Vagina (tissue), 2 donors: ENCODE measurements at regions not wholly inside any gene's neighbourhood (a gene's known extent, or its start where the extent isn't known, plus 50 kb on each side); places are given as distances from the start of the nearest gene placed in this dataset.

Experiments
- DNase-seq, 2 donors: peaks; one replicate each; pipeline ENCODE4 v3.0.0-alpha.2; 2017; ENCODE audit errors: extremely low spot score in 2 of 2
- H3K27ac ChIP-seq: fragments of 200-600 bp; sonication (generic); one replicate; pipeline ENCODE4 v1.5.1; 2019
- H3K27me3 ChIP-seq: fragments of 200-600 bp; sonication (generic); one replicate; pipeline ENCODE4 v1.5.1; 2019
- H3K36me3 ChIP-seq, 2 donors: fragments of 200-600 bp; sonication (generic); one replicate each; pipeline ENCODE4 v1.5.1; 2017 to 2019
- H3K4me1 ChIP-seq: fragments of 200-600 bp; sonication (generic); one replicate; pipeline ENCODE4 v1.5.1; 2019
- H3K4me3 ChIP-seq, 2 donors: fragments of 200-600 bp; sonication (generic); 1 replicate in 1 of 2; 2 replicates in 1 of 2; pipeline ENCODE4 v1.5.1; 2016 to 2019
- H3K9me3 ChIP-seq: fragments of 200-600 bp; sonication (generic); one replicate; pipeline ENCODE4 v1.5.1; 2019
- POLR2A ChIP-seq, 2 donors: fragments of 450-650 bp; IDR thresholded peaks; one replicate each; pipeline ENCODE4 v1.6.1; 2017; ENCODE audit warnings: antibody characterized with exemption in 2 of 2, mild to moderate bottlenecking in 2 of 2, moderate library complexity in 2 of 2
- POLR2AphosphoS5 ChIP-seq, 2 donors: sonication (generic); formaldehyde crosslinking; IDR thresholded peaks; one replicate each; pipeline ENCODE4 v1.9.0; 2017; ENCODE audit warnings: antibody characterized with exemption in 2 of 2, mild to moderate bottlenecking in 2 of 2, low read depth in 1 of 2; ENCODE audit not compliant: insufficient read depth in 1 of 2
- intact Hi-C: fragments of 100-400 bp; cut with DNase I; formaldehyde crosslinking; loops from one replicate; pipeline ENCODE4 v1.15.1; 2023
- TF ChIP-seq, protein P1 (sequence below), 3 experiments: fragments of 450-650 bp in 2 of 3; fragments of 200-600 bp in 1 of 3; sonication (generic) in 1 of 3; IDR thresholded peaks; one replicate each; pipeline ENCODE4 v1.5.1; 2017 to 2019; ENCODE audit warnings: antibody characterized with exemption in 3 of 3, mild to moderate bottlenecking in 2 of 3, moderate library complexity in 2 of 3

DNA sequence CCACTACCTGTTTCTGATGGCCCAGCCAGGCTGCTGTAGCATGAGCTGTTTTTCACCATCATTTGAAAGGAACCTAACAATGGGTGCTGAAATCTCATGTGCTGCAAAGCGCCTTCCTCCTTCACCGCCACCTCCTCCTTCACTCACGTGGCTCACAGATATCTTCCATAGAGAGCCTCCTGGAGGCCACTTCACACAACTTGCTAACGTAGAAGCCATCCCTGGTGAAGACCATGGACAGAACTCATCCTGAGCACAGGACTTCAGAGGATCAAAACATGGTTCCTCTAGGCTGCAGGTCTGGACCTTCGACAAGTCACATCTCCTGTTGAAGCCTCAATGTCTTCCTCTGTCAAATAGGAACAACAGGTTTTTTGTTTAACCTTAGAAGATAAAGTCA is 155.5 kb upstream of the RAD23B start:
- no peaks in the 10 kb centered on the region for H3K36me3 ChIP-seq
- no peak overlapping the region for H3K4me3 ChIP-seq
- H3K27ac ChIP-seq, result no peak overlapping the region
- no peaks in the 10 kb centered on the region for H3K4me1 ChIP-seq
- TF ChIP-seq, protein P1, sequence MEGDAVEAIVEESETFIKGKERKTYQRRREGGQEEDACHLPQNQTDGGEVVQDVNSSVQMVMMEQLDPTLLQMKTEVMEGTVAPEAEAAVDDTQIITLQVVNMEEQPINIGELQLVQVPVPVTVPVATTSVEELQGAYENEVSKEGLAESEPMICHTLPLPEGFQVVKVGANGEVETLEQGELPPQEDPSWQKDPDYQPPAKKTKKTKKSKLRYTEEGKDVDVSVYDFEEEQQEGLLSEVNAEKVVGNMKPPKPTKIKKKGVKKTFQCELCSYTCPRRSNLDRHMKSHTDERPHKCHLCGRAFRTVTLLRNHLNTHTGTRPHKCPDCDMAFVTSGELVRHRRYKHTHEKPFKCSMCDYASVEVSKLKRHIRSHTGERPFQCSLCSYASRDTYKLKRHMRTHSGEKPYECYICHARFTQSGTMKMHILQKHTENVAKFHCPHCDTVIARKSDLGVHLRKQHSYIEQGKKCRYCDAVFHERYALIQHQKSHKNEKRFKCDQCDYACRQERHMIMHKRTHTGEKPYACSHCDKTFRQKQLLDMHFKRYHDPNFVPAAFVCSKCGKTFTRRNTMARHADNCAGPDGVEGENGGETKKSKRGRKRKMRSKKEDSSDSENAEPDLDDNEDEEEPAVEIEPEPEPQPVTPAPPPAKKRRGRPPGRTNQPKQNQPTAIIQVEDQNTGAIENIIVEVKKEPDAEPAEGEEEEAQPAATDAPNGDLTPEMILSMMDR (IDR thresholded peaks at IDR 0.05), result no peak
- TF ChIP-seq POLR2AphosphoS5 (IDR thresholded peaks at IDR 0.05; ENCODE audit: insufficient read depth in 1 of 2, low read depth in 1 of 2) (no peak), POLR2A (IDR thresholded peaks at IDR 0.05) (no peak)
- no peaks in the 10 kb centered on the region for H3K9me3 ChIP-seq
- H3K27me3 ChIP-seq, result no peaks in the 10 kb centered on the region
- no peak for DNase-seq
- intact Hi-C loops, result no loop called here

DNA sequence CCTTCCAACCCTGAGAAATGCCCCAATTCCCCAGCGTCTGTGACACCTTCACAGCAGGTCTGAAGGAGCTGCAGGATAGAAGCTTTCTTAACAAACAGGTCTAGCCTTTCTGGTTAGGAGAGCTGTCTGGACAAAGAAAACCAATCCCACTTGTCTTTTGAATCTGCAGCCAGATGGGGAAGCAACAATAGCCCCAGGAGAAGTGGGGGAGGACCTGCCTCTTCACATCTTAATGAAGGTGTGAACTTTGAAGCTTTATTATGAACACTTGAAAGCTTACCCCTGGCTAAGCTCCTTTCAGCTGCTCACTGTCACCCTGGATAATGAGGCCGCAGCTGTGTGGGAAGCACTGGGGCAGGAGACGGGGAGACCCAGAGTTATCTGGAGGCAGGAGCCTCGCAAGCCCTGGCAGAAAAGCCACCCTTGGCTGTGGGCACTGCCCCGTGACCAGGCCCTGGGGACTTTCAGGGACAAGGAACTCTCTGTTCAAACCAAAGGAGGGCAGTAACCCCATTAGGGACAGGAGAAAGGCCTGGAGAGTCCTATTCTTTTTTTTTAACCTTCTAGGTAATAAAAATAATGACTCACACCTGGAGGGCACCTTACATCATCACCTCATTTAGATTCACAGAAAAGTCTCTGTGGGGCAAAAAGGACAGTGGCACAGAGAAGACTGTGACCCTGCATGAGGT is 151.8 kb upstream of the RAD23B start:
- Histone ChIP-seq H3K27ac (no peak overlapping the region), H3K4me1 (no peaks in the 10 kb centered on the region), H3K9me3 (no peaks in the 10 kb centered on the region), H3K4me3 (no peak overlapping the region), H3K27me3 (no peaks in the 10 kb centered on the region), H3K36me3 (no peaks in the 10 kb centered on the region)
- TF ChIP-seq, protein P1 (IDR thresholded peaks at IDR 0.05), result no peak
- no peak for TF ChIP-seq POLR2A (IDR thresholded peaks at IDR 0.05)
- no peak for TF ChIP-seq POLR2AphosphoS5 (IDR thresholded peaks at IDR 0.05; ENCODE audit: insufficient read depth in 1 of 2, low read depth in 1 of 2)
- intact Hi-C loops, result no loop called here
- DNase-seq, result no peak

DNA sequence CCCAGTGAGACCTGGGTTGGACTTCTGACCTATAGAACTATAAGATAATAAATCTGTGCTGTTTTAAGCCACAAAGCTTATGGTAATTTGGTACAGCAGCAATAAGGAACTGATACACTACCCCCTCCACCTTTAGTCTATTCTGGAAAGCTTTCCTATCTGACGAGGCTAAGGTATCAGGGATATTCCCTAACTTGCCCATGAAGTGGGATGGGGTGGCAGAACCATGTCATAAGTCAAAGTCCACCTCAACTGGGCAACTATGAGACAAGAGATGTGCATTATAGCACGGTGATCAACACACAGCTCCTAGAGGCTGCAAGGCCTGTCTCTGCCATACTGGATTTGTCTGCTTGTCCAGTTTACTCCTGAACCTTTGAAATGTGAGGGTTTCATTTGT is 146.8 kb upstream of the RAD23B start:
- H3K27ac ChIP-seq, result no peak overlapping the region
- H3K27me3 ChIP-seq, result no peaks in the 10 kb centered on the region
- H3K36me3 ChIP-seq, result no peaks in the 10 kb centered on the region
- intact Hi-C loops, result no loop called here
- no peak overlapping the region for H3K4me3 ChIP-seq
- no peak for DNase-seq
- H3K4me1 ChIP-seq, result no peaks in the 10 kb centered on the region
- TF ChIP-seq POLR2A (IDR thresholded peaks at IDR 0.05), result no peak
- TF ChIP-seq POLR2AphosphoS5 (IDR thresholded peaks at IDR 0.05; ENCODE audit: insufficient read depth in 1 of 2, low read depth in 1 of 2), result no peak
- TF ChIP-seq, protein P1 (IDR thresholded peaks at IDR 0.05), result no peak
- no peaks in the 10 kb centered on the region for H3K9me3 ChIP-seq

DNA sequence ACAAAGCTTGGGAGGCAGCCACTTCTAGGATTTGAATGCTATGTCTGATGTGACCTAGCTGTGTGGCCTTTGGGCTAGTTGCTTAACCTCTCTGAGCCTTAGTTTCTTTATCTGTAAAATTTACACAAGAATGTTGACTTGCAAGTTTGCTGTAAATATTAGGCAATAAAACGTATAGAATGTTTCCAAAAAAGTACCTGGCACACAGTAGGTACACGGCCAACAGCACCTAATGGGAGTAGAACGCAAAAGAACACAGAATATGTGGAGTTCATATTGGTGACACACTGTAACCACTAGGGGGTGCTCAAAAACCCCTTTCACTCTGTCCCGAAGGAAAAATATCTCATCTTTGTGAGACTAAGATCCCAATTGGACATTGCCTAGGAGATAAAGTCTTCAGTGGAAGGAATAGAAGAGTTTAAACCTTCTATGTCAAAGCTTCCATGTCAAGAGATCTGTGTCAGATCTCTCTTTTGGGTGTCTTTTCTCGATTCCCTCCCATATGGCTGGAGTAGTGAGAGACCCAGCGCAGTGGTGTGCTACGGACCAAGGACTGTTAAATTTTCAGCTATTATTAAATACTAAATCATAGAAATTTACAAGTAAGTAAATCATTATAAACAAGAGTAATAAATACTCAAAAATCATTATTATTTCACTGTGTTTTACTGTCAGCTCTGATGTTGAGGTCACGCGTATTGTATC is 145.4 kb upstream of the RAD23B start:
- Histone ChIP-seq H3K27me3 (no peaks in the 10 kb centered on the region), H3K4me3 (no peak overlapping the region), H3K9me3 (no peaks in the 10 kb centered on the region), H3K27ac (no peak overlapping the region), H3K36me3 (no peaks in the 10 kb centered on the region), H3K4me1 (no peaks in the 10 kb centered on the region)
- intact Hi-C loops, result no loop called here
- no peak for TF ChIP-seq POLR2A (IDR thresholded peaks at IDR 0.05)
- TF ChIP-seq, protein P1 (IDR thresholded peaks at IDR 0.05), result peak in 2 of 3 experiments; percentile 26 to 30
- no peak for DNase-seq
